HEK293 (cell line): ENCODE measurements at regions not wholly inside any gene's neighbourhood (a gene's known extent, or its start where the extent isn't known, plus 50 kb on each side); places are given as distances from the start of the nearest gene placed in this dataset.

Experiments used
- CTCF ChIA-PET: fragments of 350-600 bp; formaldehyde crosslinking; extraction: SDS; loops from one replicate; lab custom pipeline; 2021; ENCODE audit warnings: antibody characterized with exemption; lab: Yijun Ruan, JAX
- POLR2A ChIA-PET: fragments of 300-600 bp; formaldehyde crosslinking; extraction: SDS; loops from one replicate; lab custom pipeline; 2020; ENCODE audit warnings: antibody characterized with exemption, inconsistent platforms; lab: Yijun Ruan, JAX
- H3K27ac ChIP-seq: fragments of 200-500 bp; sonication (Bioruptor generic); 2 replicates; pipeline ENCODE4 v1.5.1; 2014; ENCODE audit warnings: low read depth, low read length, control low read depth, inconsistent platforms; ENCODE audit errors: extremely low read depth
- H3K36me3 ChIP-seq, 2 experiments: fragments of 200-500 bp in 1 of 2; sonication (Bioruptor generic) in 1 of 2; 1 replicate in 1 of 2; 2 replicates in 1 of 2; pipeline ENCODE4 v1.5.1; 2014 to 2017; ENCODE audit warnings: inconsistent platforms in 2 of 2, low read length in 2 of 2; ENCODE audit not compliant: control insufficient read depth in 2 of 2, insufficient read depth in 1 of 2
- H3K4me1 ChIP-seq: fragments of 200-500 bp; sonication (Bioruptor generic); 2 replicates; pipeline ENCODE4 v1.5.1; 2014; ENCODE audit warnings: mild to moderate bottlenecking, low read length, inconsistent platforms; ENCODE audit not compliant: control insufficient read depth, insufficient read depth
- H3K4me3 ChIP-seq: 2 replicates; pipeline ENCODE4 v1.5.1; 2011; ENCODE audit warnings: low read depth, mild to moderate bottlenecking, control low read depth, low read length, moderate library complexity
- H3K9me3 ChIP-seq: fragments of 200-500 bp; sonication (Bioruptor generic); 2 replicates; pipeline ENCODE4 v1.5.1; 2014; ENCODE audit warnings: low read depth, low read length, inconsistent platforms; ENCODE audit not compliant: control insufficient read depth, insufficient read depth
- AEBP2 ChIP-seq: fragments of 450-650 bp; formaldehyde crosslinking; IDR thresholded peaks from 2 replicates; pipeline ENCODE4 v1.5.1; 2016; ENCODE audit warnings: missing biosample characterization, missing genetic modification characterization, borderline replicate concordance
- MYNN ChIP-seq: fragments of 450-650 bp; formaldehyde crosslinking; IDR thresholded peaks from 2 replicates; pipeline ENCODE4 v1.5.1; 2016; ENCODE audit warnings: missing biosample characterization, missing genetic modification characterization, borderline replicate concordance
- SCRT1 ChIP-seq: fragments of 450-650 bp; formaldehyde crosslinking; IDR thresholded peaks from 2 replicates; pipeline ENCODE4 v1.5.1; 2016; ENCODE audit warnings: missing biosample characterization, missing genetic modification characterization, borderline replicate concordance
- ZBTB11 ChIP-seq: fragments of 450-650 bp; formaldehyde crosslinking; conservative IDR thresholded peaks from 2 replicates; pipeline ENCODE4 v1.5.1; 2016; ENCODE audit warnings: low read depth, missing biosample characterization, missing genetic modification characterization
- ZBTB20 ChIP-seq: fragments of 450-650 bp; formaldehyde crosslinking; IDR thresholded peaks from 2 replicates; pipeline ENCODE4 v1.5.1; 2016; ENCODE audit warnings: missing biosample characterization, missing genetic modification characterization
- ZNF155 ChIP-seq: fragments of 450-650 bp; formaldehyde crosslinking; IDR thresholded peaks from 2 replicates; pipeline ENCODE4 v1.5.1; 2016; ENCODE audit warnings: missing biosample characterization, missing genetic modification characterization
- ZNF221 ChIP-seq: fragments of 450-650 bp; formaldehyde crosslinking; IDR thresholded peaks from 2 replicates; pipeline ENCODE4 v1.5.1; 2017; ENCODE audit warnings: missing biosample characterization, missing genetic modification characterization, borderline replicate concordance
- ZNF248 ChIP-seq: fragments of 450-650 bp; formaldehyde crosslinking; IDR thresholded peaks from 2 replicates; pipeline ENCODE4 v1.5.1; 2017; ENCODE audit warnings: missing biosample characterization, missing genetic modification characterization
- ZNF274 ChIP-seq, 2 experiments: fragments of 200-500 bp in 1 of 2; fragments of 450-650 bp in 1 of 2; sonication (Bioruptor generic) in 1 of 2; formaldehyde crosslinking in 1 of 2; IDR thresholded peaks; 2 replicates each; pipeline versions ENCODE4 v1.5.1 to v1.6.1; 2014 to 2016; ENCODE audit warnings: borderline replicate concordance in 1 of 2, inconsistent platforms in 1 of 2, low read length in 1 of 2, missing biosample characterization in 1 of 2, missing genetic modification characterization in 1 of 2
- ZNF548 ChIP-seq: fragments of 450-650 bp; formaldehyde crosslinking; IDR thresholded peaks from 2 replicates; pipeline ENCODE4 v1.5.1; 2016; ENCODE audit warnings: missing biosample characterization, missing genetic modification characterization
- ZNF621 ChIP-seq: fragments of 450-650 bp; formaldehyde crosslinking; IDR thresholded peaks from 2 replicates; pipeline ENCODE4 v1.5.1; 2017; ENCODE audit warnings: missing biosample characterization, missing genetic modification characterization
- ZNF629 ChIP-seq: fragments of 450-650 bp; formaldehyde crosslinking; IDR thresholded peaks from 2 replicates; pipeline ENCODE4 v1.5.1; 2017; ENCODE audit warnings: missing biosample characterization, missing genetic modification characterization
- TF ChIP-seq, protein P1 (sequence below): fragments of 450-650 bp; formaldehyde crosslinking; IDR thresholded peaks from 2 replicates; pipeline ENCODE4 v1.5.1; 2016; ENCODE audit warnings: missing biosample characterization, missing genetic modification characterization
- TF ChIP-seq, protein P2 (sequence below): fragments of 450-650 bp; formaldehyde crosslinking; IDR thresholded peaks from 2 replicates; pipeline ENCODE4 v1.5.1; 2016; ENCODE audit warnings: missing biosample characterization, missing genetic modification characterization
- TF ChIP-seq, protein P3 (sequence below): fragments of 450-650 bp; formaldehyde crosslinking; IDR thresholded peaks from 2 replicates; pipeline ENCODE4 v1.5.1; 2017; ENCODE audit warnings: missing biosample characterization, missing genetic modification characterization
- TF ChIP-seq, protein P4 (sequence below): fragments of 450-650 bp; formaldehyde crosslinking; IDR thresholded peaks from 2 replicates; pipeline ENCODE4 v1.5.1; 2017; ENCODE audit warnings: missing biosample characterization, missing genetic modification characterization
- TF ChIP-seq, protein P5 (sequence below): fragments of 450-650 bp; formaldehyde crosslinking; IDR thresholded peaks from 2 replicates; pipeline ENCODE4 v1.5.1; 2016; ENCODE audit warnings: missing biosample characterization, missing genetic modification characterization
- TF ChIP-seq, protein P6 (sequence below): fragments of 450-650 bp; formaldehyde crosslinking; IDR thresholded peaks from 2 replicates; pipeline ENCODE4 v1.5.1; 2016; ENCODE audit warnings: missing biosample characterization, missing genetic modification characterization

DNA sequence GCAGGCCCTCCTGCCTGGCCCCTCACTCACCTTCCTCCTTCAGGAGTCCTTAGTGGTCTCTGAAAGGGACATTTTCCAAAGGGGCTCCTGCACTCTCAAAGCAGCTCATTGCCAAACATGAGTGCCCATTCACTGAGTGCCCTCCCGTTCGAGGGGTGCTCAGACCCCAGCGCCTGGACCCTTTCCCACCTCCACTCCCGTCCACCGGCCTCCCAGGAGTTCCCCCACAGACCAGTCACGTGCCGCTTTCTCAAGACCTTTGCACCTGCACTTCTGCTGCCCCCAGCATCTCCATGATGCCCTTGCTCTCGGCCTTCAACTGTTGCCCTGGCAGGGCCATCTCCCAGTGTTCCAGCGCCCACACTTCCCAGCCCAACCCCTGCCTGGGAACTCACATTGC, 89.5 kb downstream of the ADRA2C start:
- H3K4me1 ChIP-seq: no peaks in the 10 kb centered on the region
- TF ChIP-seq MYNN (tag by site-specific recombination): no peak
- TF ChIP-seq ZNF155: no peak
- TF ChIP-seq, protein P1, sequence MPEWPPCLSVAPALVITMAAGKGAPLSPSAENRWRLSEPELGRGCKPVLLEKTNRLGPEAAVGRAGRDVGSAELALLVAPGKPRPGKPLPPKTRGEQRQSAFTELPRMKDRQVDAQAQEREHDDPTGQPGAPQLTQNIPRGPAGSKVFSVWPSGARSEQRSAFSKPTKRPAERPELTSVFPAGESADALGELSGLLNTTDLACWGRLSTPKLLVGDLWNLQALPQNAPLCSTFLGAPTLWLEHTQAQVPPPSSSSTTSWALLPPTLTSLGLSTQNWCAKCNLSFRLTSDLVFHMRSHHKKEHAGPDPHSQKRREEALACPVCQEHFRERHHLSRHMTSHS (tag by site-specific recombination): no peak
- no peak for TF ChIP-seq ZNF629 (tag by site-specific recombination)
- TF ChIP-seq, protein P2, sequence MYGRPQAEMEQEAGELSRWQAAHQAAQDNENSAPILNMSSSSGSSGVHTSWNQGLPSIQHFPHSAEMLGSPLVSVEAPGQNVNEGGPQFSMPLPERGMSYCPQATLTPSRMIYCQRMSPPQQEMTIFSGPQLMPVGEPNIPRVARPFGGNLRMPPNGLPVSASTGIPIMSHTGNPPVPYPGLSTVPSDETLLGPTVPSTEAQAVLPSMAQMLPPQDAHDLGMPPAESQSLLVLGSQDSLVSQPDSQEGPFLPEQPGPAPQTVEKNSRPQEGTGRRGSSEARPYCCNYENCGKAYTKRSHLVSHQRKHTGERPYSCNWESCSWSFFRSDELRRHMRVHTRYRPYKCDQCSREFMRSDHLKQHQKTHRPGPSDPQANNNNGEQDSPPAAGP (tag by site-specific recombination): no peak
- TF ChIP-seq ZNF548 (tag by site-specific recombination): no peak
- no peak for TF ChIP-seq ZNF248
- TF ChIP-seq AEBP2 (tag by site-specific recombination): no peak
- TF ChIP-seq, protein P3, sequence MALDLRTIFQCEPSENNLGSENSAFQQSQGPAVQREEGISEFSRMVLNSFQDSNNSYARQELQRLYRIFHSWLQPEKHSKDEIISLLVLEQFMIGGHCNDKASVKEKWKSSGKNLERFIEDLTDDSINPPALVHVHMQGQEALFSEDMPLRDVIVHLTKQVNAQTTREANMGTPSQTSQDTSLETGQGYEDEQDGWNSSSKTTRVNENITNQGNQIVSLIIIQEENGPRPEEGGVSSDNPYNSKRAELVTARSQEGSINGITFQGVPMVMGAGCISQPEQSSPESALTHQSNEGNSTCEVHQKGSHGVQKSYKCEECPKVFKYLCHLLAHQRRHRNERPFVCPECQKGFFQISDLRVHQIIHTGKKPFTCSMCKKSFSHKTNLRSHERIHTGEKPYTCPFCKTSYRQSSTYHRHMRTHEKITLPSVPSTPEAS (tag by site-specific recombination): no peak
- no peak for TF ChIP-seq SCRT1
- TF ChIP-seq ZNF221: no peak
- TF ChIP-seq ZNF621: no peak
- no peak for TF ChIP-seq ZBTB20 (tag by site-specific recombination)
- no peak for TF ChIP-seq ZNF274 (IDR thresholded peaks at IDR 0.05; ENCODE audit: low read length)
- TF ChIP-seq ZNF274 (tag by site-specific recombination; IDR thresholded peaks at IDR 0.05; ENCODE audit: borderline replicate concordance): no peak
- TF ChIP-seq, protein P4, sequence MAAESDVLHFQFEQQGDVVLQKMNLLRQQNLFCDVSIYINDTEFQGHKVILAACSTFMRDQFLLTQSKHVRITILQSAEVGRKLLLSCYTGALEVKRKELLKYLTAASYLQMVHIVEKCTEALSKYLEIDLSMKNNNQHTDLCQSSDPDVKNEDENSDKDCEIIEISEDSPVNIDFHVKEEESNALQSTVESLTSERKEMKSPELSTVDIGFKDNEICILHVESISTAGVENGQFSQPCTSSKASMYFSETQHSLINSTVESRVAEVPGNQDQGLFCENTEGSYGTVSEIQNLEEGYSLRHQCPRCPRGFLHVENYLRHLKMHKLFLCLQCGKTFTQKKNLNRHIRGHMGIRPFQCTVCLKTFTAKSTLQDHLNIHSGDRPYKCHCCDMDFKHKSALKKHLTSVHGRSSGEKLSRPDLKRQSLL: no peak
- TF ChIP-seq, protein P5, sequence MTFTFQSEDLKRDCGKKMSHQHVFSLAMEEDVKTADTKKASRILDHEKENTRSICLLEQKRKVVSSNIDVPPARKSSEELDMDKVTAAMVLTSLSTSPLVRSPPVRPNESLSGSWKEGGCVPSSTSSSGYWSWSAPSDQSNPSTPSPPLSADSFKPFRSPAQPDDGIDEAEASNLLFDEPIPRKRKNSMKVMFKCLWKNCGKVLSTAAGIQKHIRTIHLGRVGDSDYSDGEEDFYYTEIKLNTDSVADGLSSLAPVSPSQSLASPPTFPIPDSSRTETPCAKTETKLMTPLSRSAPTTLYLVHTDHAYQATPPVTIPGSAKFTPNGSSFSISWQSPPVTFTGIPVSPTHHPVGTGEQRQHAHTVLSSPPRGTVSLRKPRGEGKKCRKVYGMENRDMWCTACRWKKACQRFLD: no peak
- TF ChIP-seq, protein P6, sequence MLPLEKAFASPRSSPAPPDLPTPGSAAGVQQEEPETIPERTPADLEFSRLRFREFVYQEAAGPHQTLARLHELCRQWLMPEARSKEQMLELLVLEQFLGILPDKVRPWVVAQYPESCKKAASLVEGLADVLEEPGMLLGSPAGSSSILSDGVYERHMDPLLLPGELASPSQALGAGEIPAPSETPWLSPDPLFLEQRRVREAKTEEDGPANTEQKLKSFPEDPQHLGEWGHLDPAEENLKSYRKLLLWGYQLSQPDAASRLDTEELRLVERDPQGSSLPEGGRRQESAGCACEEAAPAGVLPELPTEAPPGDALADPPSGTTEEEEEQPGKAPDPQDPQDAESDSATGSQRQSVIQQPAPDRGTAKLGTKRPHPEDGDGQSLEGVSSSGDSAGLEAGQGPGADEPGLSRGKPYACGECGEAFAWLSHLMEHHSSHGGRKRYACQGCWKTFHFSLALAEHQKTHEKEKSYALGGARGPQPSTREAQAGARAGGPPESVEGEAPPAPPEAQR (tag by site-specific recombination): no peak
- no peak for TF ChIP-seq ZBTB11 (tag by site-specific recombination)
- TF ChIP-seq, all 188 proteins: peak for 0
- Histone ChIP-seq H3K9me3 (no peaks in the 10 kb centered on the region), H3K27ac (no peak overlapping the region), H3K36me3 (no peaks in the 10 kb centered on the region), H3K4me3 (no peak overlapping the region)
- POLR2A ChIA-PET: no interaction called here
- CTCF ChIA-PET: no interaction called here
